Hematopoietic multipotent progenitor cell treated with erythropoietin and hydrocortisone succinate and interleukin-3 and kit ligand, for 6 days (in vitro differentiated cells): ENCODE measurements at regions not wholly inside any gene's neighbourhood (a gene's known extent, or its start where the extent isn't known, plus 50 kb on each side); places are given as distances from the start of the nearest gene placed in this dataset.

Experiments
- DNase-seq: peaks from one replicate; pipeline ENCODE4 v3.0.0-alpha.2; 2015

DNA sequence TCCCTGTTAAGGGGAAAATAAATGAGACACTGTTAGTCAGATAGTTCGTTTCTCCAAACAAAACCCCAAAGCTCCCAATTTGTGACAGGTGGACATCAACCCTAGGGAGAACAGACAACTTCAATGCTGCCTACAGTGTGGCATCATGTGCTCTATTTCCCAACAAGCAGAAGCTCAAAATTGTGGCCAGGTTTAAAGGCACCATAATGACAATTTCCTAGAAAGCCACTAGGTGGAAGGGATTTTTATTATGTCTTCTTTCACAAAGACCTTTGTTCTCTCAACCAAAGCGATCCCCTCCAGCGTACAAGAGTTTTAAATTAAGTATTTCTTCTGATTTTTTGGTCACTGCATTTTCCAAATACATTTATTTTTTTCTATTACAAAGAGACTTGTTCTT is 88.0 kb upstream of the MBIP start:
- DNase-seq: no peak

DNA sequence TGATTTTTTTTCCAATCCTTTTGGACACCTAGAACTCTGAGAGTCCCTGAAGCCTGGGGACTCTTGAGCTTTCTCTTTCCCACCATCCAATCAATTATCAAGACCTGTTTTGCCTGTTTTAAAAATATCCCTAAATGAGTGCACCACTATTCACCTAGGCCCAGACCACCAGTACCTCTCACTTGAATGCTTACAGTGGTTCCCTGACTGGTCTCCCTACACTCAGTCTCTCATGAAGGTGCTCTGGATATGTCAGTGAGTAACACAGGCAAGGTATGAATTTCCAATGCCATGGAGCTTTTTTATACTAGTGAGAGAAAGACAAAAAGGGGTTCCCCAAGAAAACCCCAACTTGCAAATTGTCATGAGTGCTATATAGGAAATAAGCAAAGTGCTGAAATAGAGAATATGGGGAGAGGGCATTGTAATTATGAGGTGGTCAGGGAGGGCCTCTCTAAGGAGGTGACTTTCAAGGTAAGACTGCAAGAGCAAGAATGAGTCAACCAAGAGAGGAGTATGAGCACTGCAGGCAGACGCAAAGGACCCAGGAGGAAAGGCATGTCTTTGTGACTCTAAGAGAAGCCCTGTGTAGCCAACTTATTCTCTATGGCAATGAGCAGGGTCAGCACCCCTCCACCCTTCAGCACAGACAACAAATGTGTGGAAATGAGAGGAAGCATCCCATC is 85.3 kb upstream of the MBIP start:
- DNase-seq: no peak

DNA sequence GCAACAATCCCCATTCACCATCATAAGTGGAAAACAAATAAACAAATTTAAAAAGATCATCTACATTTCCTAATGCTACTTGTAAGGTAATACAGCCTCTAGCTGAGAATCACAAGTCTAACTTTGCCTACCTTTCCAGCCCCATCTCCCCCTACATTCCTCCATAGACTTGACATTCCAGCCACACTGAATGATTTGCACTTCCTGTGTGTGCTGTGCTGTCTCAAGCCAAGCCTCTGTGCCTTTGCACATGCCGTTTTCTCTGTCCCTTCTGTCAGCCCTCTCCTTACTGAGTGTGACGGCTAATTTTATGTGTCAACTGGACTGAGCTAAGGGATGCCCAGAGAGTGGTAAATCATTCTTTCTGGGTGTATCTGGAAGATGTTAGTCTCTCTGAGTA is 82.4 kb upstream of the MBIP start:
- no peak for DNase-seq

DNA sequence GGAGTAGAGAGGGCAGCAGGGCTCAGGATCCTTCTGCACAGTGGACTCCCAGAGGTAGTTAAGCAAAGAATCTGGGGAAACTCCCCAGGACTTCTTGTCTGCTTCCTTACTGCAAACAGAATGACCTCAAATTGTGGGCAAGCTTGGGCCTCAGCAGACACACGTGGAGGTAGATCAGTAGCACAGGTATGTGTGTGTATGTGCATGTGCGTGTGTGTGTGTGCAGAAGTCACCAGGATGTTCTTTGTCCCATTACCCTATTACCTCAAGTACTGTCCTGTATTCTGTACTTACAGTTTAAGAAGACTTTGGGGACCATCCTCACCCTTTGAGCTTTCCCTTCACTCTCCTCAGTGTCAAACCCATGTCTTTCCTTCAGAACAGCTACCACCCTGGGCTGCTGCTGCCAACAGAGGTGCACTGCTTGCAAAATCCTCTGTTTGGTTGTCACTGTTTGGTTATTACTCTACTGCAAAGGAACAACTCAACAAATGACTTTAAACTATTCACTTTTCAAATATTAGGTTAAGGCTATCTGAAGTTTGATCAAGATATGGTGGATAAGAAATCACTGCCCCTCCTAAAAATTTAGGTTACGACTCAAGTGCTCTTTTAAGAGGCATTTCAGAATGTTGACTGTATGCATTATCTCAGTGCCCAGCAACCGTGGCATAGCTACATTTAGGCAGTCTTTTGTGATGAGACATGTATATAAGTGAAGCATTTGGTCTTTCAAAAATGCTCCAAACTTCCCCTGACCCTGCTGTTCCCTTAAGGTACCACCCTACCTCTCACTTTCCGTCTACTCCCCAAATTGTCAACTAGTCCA is 78.2 kb upstream of the MBIP start:
- no peak for DNase-seq

DNA sequence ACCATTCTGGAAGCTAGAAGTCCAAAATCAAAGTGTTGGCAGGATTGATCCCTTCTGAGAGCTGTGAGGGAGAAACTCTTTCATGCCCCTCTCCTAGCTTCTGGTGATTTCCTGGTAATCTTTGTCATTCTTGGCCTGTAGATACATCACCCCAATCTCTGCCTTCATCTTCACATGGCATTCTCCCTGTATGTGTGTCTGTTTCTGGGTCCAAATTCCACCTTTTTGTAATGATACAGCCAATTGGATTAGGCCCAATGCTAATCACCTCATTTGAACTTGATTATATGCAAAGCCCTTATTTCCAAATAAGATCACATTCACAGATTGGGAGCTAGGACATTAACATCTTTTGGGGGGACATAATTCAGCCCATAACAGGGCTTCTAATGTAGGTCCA is 76.9 kb upstream of the MBIP start:
- no peak for DNase-seq

DNA sequence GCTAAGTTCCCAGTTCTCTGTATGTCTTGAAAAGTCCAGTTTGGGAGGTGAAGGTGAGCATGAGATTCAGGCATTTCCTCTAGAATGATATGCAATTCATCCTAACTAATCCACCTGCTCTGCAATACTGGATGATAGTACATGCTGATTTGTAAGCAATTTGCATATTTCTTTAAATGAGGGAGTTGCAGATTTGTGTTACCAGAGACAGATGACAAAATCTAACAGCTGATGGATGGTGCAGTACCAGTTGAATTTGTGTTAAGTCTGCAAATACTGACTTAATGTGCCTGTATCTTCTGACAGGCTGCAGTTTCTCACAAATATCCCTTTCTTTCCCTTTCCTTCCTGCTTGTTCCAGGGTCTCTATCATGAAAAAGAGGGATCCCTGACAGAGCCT is 76.4 kb upstream of the MBIP start:
- no peak for DNase-seq

DNA sequence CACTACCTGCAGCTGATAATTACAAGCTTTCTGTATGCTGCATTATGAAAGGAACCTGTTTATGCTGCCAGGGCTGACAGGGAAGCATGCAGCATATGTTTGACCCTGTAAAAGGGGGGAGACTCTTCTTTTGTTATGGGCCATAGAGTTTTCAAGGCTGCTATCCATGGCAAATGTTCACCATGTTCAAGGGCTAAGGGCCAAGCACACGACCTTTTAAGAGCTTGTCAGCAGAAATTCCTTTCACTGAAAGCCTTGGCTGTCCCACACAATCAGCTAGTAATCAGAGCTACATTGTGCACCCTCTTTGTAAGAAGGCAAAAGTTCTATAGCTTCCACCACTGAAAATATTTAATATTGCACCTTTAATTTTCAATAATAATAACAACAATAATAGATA is 74.2 kb upstream of the MBIP start:
- DNase-seq: no peak

DNA sequence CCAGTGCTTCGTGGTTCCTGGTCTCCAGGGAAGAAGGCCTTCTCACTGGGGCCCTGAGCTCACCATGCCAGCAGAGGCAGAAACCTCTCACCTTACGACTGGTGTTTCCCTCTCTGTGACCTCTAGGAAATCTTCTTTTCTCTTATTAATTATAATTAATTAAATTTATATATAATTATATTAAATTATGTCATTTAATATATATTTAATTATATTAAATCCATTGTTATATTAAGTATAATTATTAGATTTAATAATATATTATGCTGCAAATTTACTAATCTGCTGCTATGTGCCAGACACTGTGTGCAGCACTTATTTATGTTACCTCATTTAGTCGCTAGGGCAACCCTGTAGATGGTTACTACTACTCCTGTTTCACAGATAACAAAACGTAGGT is 70.3 kb upstream of the MBIP start:
- no peak for DNase-seq

DNA sequence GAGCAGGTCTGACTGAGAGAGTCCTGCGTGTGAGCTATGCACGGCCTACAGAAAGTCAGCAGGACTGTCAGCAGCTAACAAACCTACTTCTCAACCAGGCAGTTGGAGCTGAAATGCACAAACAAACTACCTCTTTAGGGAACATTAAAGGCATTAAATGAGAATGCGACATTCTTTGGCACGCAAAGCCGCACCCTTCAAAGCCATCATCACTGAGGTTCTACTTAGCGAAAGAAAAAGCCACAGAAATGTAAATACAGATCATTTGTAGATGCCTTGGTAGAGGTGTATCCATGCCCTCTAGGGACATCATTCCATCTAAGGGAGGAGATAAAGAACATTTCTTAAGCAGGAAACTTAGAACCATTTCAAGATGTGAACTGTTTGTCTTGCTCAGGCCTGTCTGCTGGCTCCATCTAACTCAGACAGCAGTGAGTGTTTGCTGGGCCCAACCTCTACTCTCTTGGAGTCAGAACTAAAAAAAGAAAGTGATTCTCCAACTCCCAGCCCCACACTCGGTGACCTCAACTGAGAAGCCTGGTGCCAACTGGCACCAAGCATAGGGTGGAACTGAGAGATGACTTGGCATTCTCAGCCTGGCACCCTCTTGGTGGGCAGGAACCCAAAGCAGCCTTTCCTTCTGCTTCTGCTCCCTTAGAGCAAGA is 63.5 kb upstream of the MBIP start:
- no peak for DNase-seq

DNA sequence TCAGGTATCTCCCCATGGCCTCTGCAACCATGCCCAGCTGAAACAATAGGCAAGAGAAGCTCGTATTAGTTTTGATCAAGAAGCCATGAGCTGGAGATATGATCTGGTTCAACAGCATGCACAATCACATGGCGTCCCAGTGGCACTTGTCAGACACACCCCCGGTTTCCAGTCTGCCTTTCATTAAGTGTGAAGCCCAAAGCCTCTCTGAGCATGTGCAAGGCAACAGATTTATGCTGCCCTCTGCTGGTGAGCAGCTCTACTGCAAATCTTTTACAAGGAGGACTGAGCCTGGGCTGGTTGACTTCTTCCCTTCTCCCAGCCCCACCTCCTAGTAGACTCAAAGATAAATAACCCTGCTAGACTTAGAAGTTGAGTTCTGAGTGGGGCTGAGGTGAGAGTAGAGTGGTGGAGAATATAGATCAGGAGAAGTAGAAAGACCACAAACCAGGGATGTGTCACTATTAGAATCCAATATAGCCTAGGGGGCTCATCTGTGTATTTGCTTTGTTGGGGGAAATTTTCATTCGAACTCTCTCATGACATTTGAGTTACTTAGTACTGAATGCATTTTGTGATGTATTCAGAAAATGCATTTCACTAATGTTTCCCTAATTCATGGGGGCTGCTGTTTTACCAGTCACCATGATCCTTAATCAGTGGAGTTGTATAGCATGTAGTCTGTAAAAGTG is 53.7 kb upstream of the MBIP start:
- DNase-seq: peak; percentile 88
